Hepatocyte (in vitro differentiated cells): ENCODE measurements at regions not wholly inside any gene's neighbourhood (a gene's known extent, or its start where the extent isn't known, plus 50 kb on each side); places are given as distances from the start of the nearest gene placed in this dataset.

ENCODE experiments used
- EZH2 ChIP-seq: fragments of 200-600 bp; sonication (generic); IDR thresholded peaks from 2 replicates; pipeline ENCODE4 v1.6.1; 2016; ENCODE audit warnings: antibody characterized with exemption, mild to moderate bottlenecking, borderline replicate concordance
- EZH2phosphoT487 ChIP-seq: fragments of 200-600 bp; sonication (generic); IDR thresholded peaks from one replicate; pipeline ENCODE4 v1.6.1; 2018; ENCODE audit warnings: antibody characterized with exemption, mild to moderate bottlenecking, low read depth, moderate library complexity; ENCODE audit not compliant: unreplicated experiment, severe bottlenecking
- TF ChIP-seq, protein P1 (sequence below): fragments of 200-600 bp; sonication (generic); IDR thresholded peaks from 2 replicates; pipeline ENCODE4 v1.5.1; 2016; ENCODE audit warnings: antibody characterized with exemption, mild to moderate bottlenecking; ENCODE audit not compliant: poor library complexity

DNA sequence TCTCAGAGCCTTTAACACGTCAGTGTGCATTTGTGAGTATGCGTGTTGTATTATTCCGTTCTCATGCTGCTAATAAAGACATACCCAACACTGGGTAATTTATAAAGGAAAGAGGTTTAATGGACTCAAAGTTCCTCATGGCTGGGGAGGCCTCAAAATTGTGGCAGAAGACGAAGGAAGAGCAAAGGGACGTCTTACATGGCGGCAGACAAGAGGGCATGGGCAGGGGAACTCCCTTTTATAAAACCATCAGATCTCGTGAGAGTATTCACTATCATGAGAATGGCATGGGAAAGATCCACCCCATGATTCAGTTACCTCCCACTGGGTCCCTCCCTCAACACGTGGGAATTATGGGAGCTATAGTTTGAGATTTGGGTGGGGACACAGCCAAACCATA lies 285.0 kb downstream of the PBX3 start:
- TF ChIP-seq, protein P1, sequence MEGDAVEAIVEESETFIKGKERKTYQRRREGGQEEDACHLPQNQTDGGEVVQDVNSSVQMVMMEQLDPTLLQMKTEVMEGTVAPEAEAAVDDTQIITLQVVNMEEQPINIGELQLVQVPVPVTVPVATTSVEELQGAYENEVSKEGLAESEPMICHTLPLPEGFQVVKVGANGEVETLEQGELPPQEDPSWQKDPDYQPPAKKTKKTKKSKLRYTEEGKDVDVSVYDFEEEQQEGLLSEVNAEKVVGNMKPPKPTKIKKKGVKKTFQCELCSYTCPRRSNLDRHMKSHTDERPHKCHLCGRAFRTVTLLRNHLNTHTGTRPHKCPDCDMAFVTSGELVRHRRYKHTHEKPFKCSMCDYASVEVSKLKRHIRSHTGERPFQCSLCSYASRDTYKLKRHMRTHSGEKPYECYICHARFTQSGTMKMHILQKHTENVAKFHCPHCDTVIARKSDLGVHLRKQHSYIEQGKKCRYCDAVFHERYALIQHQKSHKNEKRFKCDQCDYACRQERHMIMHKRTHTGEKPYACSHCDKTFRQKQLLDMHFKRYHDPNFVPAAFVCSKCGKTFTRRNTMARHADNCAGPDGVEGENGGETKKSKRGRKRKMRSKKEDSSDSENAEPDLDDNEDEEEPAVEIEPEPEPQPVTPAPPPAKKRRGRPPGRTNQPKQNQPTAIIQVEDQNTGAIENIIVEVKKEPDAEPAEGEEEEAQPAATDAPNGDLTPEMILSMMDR, result no peak
- no peak for TF ChIP-seq EZH2
- TF ChIP-seq EZH2phosphoT487, result no peak
